GM23338 (cell line): ENCODE measurements at regions not wholly inside any gene's neighbourhood (a gene's known extent, or its start where the extent isn't known, plus 50 kb on each side); places are given as distances from the start of the nearest gene placed in this dataset.

Experiments used
- ATAC-seq: fragments of 200-7000 bp; cut with Tn5 transposase; 3 replicates; pipeline ENCODE4 v1.9.1; 2020
- DNase-seq: peaks from one replicate; pipeline ENCODE4 v3.0.0-alpha.2; 2015; ENCODE audit warnings: low spot score
- H2AFZ ChIP-seq: fragments of 200-600 bp; sonication (generic); 2 replicates; pipeline ENCODE4 v1.8.0; 2016; ENCODE audit warnings: antibody characterized with exemption, mild to moderate bottlenecking, moderate library complexity
- H3F3A ChIP-seq: fragments of 200-600 bp; sonication (generic); replicated peaks from 2 replicates; pipeline ENCODE4 v1.8.0; 2017; ENCODE audit warnings: antibody characterized with exemption, mixed run types, low read depth
- H3K27ac ChIP-seq: fragments of 200-600 bp; sonication (generic); 2 replicates; pipeline ENCODE4 v1.6.1; 2016; ENCODE audit warnings: low read depth
- H3K27me3 ChIP-seq: fragments of 200-600 bp; sonication (generic); 2 replicates; pipeline ENCODE4 v1.8.0; 2016; ENCODE audit warnings: mild to moderate bottlenecking, mixed run types, moderate library complexity; ENCODE audit not compliant: insufficient read depth
- H3K36me3 ChIP-seq: fragments of 200-600 bp; sonication (generic); 2 replicates; pipeline ENCODE4 v1.8.0; 2016; ENCODE audit warnings: mild to moderate bottlenecking; ENCODE audit not compliant: insufficient read depth
- H3K4me1 ChIP-seq: fragments of 200-600 bp; sonication (generic); 2 replicates; pipeline ENCODE4 v1.8.0; 2016; ENCODE audit warnings: mild to moderate bottlenecking, moderate library complexity; ENCODE audit not compliant: insufficient read depth
- H3K4me2 ChIP-seq: fragments of 200-600 bp; sonication (generic); 2 replicates; pipeline ENCODE4 v1.7.1; 2017; ENCODE audit warnings: mixed run types
- H3K4me3 ChIP-seq: fragments of 200-600 bp; sonication (generic); 2 replicates; pipeline ENCODE4 v1.6.1; 2016; ENCODE audit warnings: mixed run types
- H3K79me2 ChIP-seq: fragments of 200-600 bp; sonication (generic); replicated peaks from 2 replicates; pipeline ENCODE4 v1.8.0; 2017; ENCODE audit warnings: mild to moderate bottlenecking; ENCODE audit not compliant: insufficient read depth
- H3K9me2 ChIP-seq: fragments of 200-600 bp; sonication (generic); 2 replicates; pipeline ENCODE4 v1.8.0; 2017; ENCODE audit not compliant: insufficient read depth
- H4K20me1 ChIP-seq: fragments of 200-600 bp; sonication (generic); replicated peaks from 2 replicates; pipeline ENCODE4 v1.8.0; 2017; ENCODE audit warnings: mild to moderate bottlenecking; ENCODE audit not compliant: insufficient read depth
- H3K27ac Mint-ChIP-seq: 2 replicates; pipeline ENCODE4 v1.8.0; 2020; ENCODE audit warnings: inconsistent platforms, mild to moderate bottlenecking, moderate library complexity, mixed read lengths
- H3K27me3 Mint-ChIP-seq: 3 replicates; pipeline ENCODE4 v1.8.0; 2022; ENCODE audit warnings: low read depth, mild to moderate bottlenecking, moderate library complexity, mixed read lengths, inconsistent platforms; ENCODE audit not compliant: insufficient read depth, poor library complexity
- H3K36me3 Mint-ChIP-seq: 3 replicates; pipeline ENCODE4 v1.8.0; 2021; ENCODE audit warnings: low read depth, mild to moderate bottlenecking, inconsistent platforms, moderate library complexity, mixed read lengths
- H3K4me1 Mint-ChIP-seq: 3 replicates; pipeline ENCODE4 v1.8.0; 2020; ENCODE audit warnings: mild to moderate bottlenecking, inconsistent platforms, mixed read lengths
- H3K4me3 Mint-ChIP-seq: 3 replicates; pipeline ENCODE4 v1.8.0; 2021; ENCODE audit warnings: moderate library complexity, mild to moderate bottlenecking, inconsistent platforms, mixed read lengths
- H3K9me3 Mint-ChIP-seq: 3 replicates; pipeline ENCODE4 v1.8.0; 2020; ENCODE audit warnings: moderate library complexity, mild to moderate bottlenecking, inconsistent platforms, mixed read lengths
- CREB1 ChIP-seq: fragments of 250-450 bp; sonication (Bioruptor Pico); IDR thresholded peaks from 2 replicates; pipeline ENCODE4 v1.5.0; 2020; ENCODE audit warnings: low read depth, mild to moderate bottlenecking, moderate library complexity
- CTCF ChIP-seq, 2 experiments: fragments of 200-600 bp in 1 of 2; sonication (generic) in 1 of 2; conservative IDR thresholded peaks; 2 replicates each; pipeline versions ENCODE4 v1.5.1 to v1.6.1; 2016 to 2017; ENCODE audit warnings: antibody characterized with exemption in 2 of 2, low read depth in 2 of 2, mild to moderate bottlenecking in 2 of 2, moderate library complexity in 1 of 2
- EZH2phosphoT487 ChIP-seq: fragments of 200-600 bp; sonication (generic); IDR thresholded peaks from one replicate; pipeline ENCODE4 v1.8.1; 2018; ENCODE audit warnings: antibody characterized with exemption; ENCODE audit not compliant: unreplicated experiment
- STAT1 ChIP-seq: IDR thresholded peaks from one replicate; pipeline ENCODE4 v1.6.1; 2016; ENCODE audit warnings: antibody characterized with exemption; ENCODE audit not compliant: unreplicated experiment
- ZNF114 ChIP-seq: fragments of 250-450 bp; sonication (Bioruptor Pico); IDR thresholded peaks from 2 replicates; pipeline ENCODE4 v1.5.0; 2020; ENCODE audit warnings: mild to moderate bottlenecking, moderate library complexity
- ZNF331 ChIP-seq: fragments of 250-450 bp; sonication (Bioruptor Pico); IDR thresholded peaks from 2 replicates; pipeline ENCODE4 v1.5.0; 2020; ENCODE audit warnings: low read depth, mild to moderate bottlenecking, moderate library complexity
- ZNF462 ChIP-seq: fragments of 250-450 bp; sonication (Bioruptor Pico); IDR thresholded peaks from 2 replicates; pipeline ENCODE4 v1.5.0; 2020; ENCODE audit warnings: mild to moderate bottlenecking, moderate library complexity

GRCh38 chr3:80141557-80141956 lies 373.8 kb upstream of the ROBO1 start:
- Histone ChIP-seq H3K27ac (no peak overlapping the region), H3K4me3 (no peak overlapping the region), H4K20me1 (no peaks in the 10 kb centered on the region), H3F3A (no peaks in the 10 kb centered on the region), H3K79me2 (no peaks in the 10 kb centered on the region), H3K36me3 (no peaks in the 10 kb centered on the region), H2AFZ (no peak overlapping the region), H3K9me2 (no peaks in the 10 kb centered on the region), H3K27me3 (no peaks in the 10 kb centered on the region), H3K4me1 (no peaks in the 10 kb centered on the region), H3K4me2 (no peak overlapping the region)
- H3K27ac Mint-ChIP-seq: no peak overlapping the region
- H3K27me3 Mint-ChIP-seq: no peaks in the 10 kb centered on the region
- no peaks in the 10 kb centered on the region for H3K9me3 Mint-ChIP-seq
- no peak for DNase-seq
- no peaks in the 10 kb centered on the region for H3K4me1 Mint-ChIP-seq
- no peak overlapping the region for H3K4me3 Mint-ChIP-seq
- ATAC-seq: no peak
- TF ChIP-seq EZH2phosphoT487: no peak
- no peak for TF ChIP-seq ZNF462
- no peak for TF ChIP-seq ZNF114 (CRISPR knock-in tag)
- no peak for TF ChIP-seq CREB1
- no peaks in the 10 kb centered on the region for H3K36me3 Mint-ChIP-seq

- Mint-ChIP-seq H3K9me3 (no peaks in the 10 kb centered on the region), H3K27me3 (no peaks in the 10 kb centered on the region), H3K4me1 (no peaks in the 10 kb centered on the region), H3K36me3 (no peaks in the 10 kb centered on the region), H3K27ac (no peak overlapping the region), H3K4me3 (no peak overlapping the region)
- Histone ChIP-seq H3K36me3 (no peaks in the 10 kb centered on the region), H2AFZ (no peak overlapping the region), H3K4me2 (no peak overlapping the region), H3K27me3 (no peaks in the 10 kb centered on the region), H3F3A (no peaks in the 10 kb centered on the region), H3K27ac (no peak overlapping the region), H4K20me1 (no peaks in the 10 kb centered on the region), H3K79me2 (no peaks in the 10 kb centered on the region), H3K9me2 (no peaks in the 10 kb centered on the region), H3K4me3 (no peak overlapping the region), H3K4me1 (no peaks in the 10 kb centered on the region)
- TF ChIP-seq CREB1 (no peak), STAT1 (no peak), ZNF331 (CRISPR knock-in tag) (no peak), CTCF (conservative IDR thresholded peaks at IDR 0.05; ENCODE audit: low read depth in 2 of 2) (no peak)
- ATAC-seq: no peak
- DNase-seq: no peak
These were observed 348.5 kb upstream of the ROBO1 start for GRCh38 chr3:80116281-80116680.
